Retinal pigment epithelial cell (primary cell): ENCODE measurements at regions not wholly inside any gene's neighbourhood (a gene's known extent, or its start where the extent isn't known, plus 50 kb on each side); places are given as distances from the start of the nearest gene placed in this dataset.
A peak's percentile ranks its signal among the peaks of the same experiment; 100 is the strongest.

Experiments used
- DNase-seq: peaks from one replicate; pipeline ENCODE4 v3.0.0-alpha.2; 2010; ENCODE audit warnings: low read depth
- H3K4me3 ChIP-seq: 2 replicates; pipeline ENCODE4 v1.5.1; 2011; ENCODE audit warnings: mild to moderate bottlenecking, low read length, control low read depth, moderate library complexity
- CTCF ChIP-seq: conservative IDR thresholded peaks from 2 replicates; pipeline ENCODE4 v1.5.1; 2011; ENCODE audit warnings: low read depth, low read length, control low read depth, inconsistent platforms

GRCh38 chr16:73199214-73199613 lies 151.3 kb upstream of the ZFHX3 start:
- no peak overlapping the region for H3K4me3 ChIP-seq
- no peak for DNase-seq
- no peak for TF ChIP-seq CTCF

- DNase-seq: no peak
- TF ChIP-seq CTCF: no peak
- H3K4me3 ChIP-seq: no peak overlapping the region
These were observed 150.6 kb upstream of the ZFHX3 start for GRCh38 chr16:73198481-73198880.

- no peak for DNase-seq
- H3K4me3 ChIP-seq: no peak overlapping the region
- TF ChIP-seq CTCF: no peak
These were observed 149.7 kb upstream of the ZFHX3 start for GRCh38 chr16:73197598-73197997.

GRCh38 chr16:73196670-73197069 lies 148.7 kb upstream of the ZFHX3 start:
- DNase-seq: no peak

GRCh38 chr16:73193464-73193863 lies 145.5 kb upstream of the ZFHX3 start:
- DNase-seq: no peak

More at GRCh38 chr16:73196670-73197069, 148.7 kb upstream of the ZFHX3 start:
- TF ChIP-seq CTCF: peak; percentile 67
- no peak overlapping the region for H3K4me3 ChIP-seq

GRCh38 chr16:73192232-73192894 lies 144.4 kb upstream of the ZFHX3 start:
- H3K4me3 ChIP-seq: no peak overlapping the region
- no peak for TF ChIP-seq CTCF
- no peak for DNase-seq

More at GRCh38 chr16:73193464-73193863, 145.5 kb upstream of the ZFHX3 start:
- no peak for TF ChIP-seq CTCF
- no peak overlapping the region for H3K4me3 ChIP-seq

- H3K4me3 ChIP-seq: no peak overlapping the region
- no peak for DNase-seq
- TF ChIP-seq CTCF: no peak
These were observed 143.7 kb upstream of the ZFHX3 start for GRCh38 chr16:73191660-73192046.
